Uterus (tissue), 2 donors: ENCODE measurements at regions not wholly inside any gene's neighbourhood (a gene's known extent, or its start where the extent isn't known, plus 50 kb on each side); places are given as distances from the start of the nearest gene placed in this dataset.

Experiments used
- POLR2A ChIP-seq, 2 donors: fragments of 450-650 bp; IDR thresholded peaks; one replicate each; pipeline ENCODE4 v1.6.1; 2016; ENCODE audit warnings: antibody characterized with exemption in 2 of 2, mild to moderate bottlenecking in 1 of 2, moderate library complexity in 1 of 2
- TF ChIP-seq, protein P1 (sequence below), 4 experiments: fragments of 200-600 bp in 2 of 4; fragments of 450-650 bp in 2 of 4; sonication (generic) in 2 of 4; IDR thresholded peaks; one replicate each; pipeline ENCODE4 v1.5.1; 2016 to 2019; ENCODE audit warnings: antibody characterized with exemption in 4 of 4, mild to moderate bottlenecking in 2 of 4, moderate library complexity in 1 of 4

DNA sequence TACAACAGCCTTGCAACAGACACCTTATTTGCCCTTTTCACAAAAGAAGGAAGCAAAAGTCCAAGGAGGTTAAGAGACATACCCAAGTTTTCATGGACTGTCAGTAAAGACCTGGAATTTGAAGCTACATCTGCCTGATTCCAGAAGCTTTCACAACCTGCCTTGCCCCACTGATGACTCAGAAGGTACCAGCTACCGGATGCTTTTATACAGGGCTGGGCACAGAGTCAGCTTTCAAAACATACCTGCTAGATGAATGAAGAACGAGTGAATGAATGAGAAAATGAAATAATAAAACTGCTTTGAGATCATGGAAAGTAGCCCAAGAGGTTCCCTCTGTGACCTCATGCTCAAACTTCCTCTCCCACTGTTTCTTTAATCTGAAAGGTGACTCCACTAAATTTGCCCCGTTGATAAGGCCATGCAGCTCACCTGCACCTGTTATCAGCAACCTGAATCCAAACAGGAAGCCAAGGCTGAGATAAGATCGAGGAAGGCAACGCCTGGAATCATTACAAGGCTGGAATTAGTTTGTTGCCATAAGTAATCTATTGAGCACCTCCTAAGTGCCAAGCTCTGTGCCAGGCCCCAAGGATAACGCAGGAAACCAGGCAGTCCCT lies 151.5 kb downstream of the WDR11 start:
- TF ChIP-seq, protein P1, sequence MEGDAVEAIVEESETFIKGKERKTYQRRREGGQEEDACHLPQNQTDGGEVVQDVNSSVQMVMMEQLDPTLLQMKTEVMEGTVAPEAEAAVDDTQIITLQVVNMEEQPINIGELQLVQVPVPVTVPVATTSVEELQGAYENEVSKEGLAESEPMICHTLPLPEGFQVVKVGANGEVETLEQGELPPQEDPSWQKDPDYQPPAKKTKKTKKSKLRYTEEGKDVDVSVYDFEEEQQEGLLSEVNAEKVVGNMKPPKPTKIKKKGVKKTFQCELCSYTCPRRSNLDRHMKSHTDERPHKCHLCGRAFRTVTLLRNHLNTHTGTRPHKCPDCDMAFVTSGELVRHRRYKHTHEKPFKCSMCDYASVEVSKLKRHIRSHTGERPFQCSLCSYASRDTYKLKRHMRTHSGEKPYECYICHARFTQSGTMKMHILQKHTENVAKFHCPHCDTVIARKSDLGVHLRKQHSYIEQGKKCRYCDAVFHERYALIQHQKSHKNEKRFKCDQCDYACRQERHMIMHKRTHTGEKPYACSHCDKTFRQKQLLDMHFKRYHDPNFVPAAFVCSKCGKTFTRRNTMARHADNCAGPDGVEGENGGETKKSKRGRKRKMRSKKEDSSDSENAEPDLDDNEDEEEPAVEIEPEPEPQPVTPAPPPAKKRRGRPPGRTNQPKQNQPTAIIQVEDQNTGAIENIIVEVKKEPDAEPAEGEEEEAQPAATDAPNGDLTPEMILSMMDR (IDR thresholded peaks at IDR 0.05), result no peak
- TF ChIP-seq POLR2A (IDR thresholded peaks at IDR 0.05), result no peak
